HG03571 (cell line): ENCODE measurements at regions not wholly inside any gene's neighbourhood (a gene's known extent, or its start where the extent isn't known, plus 50 kb on each side); places are given as distances from the start of the nearest gene placed in this dataset.
"Not testable (repeated sequence)": the region's sequence is repeated elsewhere in the genome, so short reads cannot be mapped to it uniquely, and the experiment has no call there.

Experiments used
- ATAC-seq: cut with Tn5 transposase; IDR thresholded peaks from one replicate; pipeline ENCODE4 v1.9.1; 2021; ENCODE audit not compliant: unreplicated experiment

DNA sequence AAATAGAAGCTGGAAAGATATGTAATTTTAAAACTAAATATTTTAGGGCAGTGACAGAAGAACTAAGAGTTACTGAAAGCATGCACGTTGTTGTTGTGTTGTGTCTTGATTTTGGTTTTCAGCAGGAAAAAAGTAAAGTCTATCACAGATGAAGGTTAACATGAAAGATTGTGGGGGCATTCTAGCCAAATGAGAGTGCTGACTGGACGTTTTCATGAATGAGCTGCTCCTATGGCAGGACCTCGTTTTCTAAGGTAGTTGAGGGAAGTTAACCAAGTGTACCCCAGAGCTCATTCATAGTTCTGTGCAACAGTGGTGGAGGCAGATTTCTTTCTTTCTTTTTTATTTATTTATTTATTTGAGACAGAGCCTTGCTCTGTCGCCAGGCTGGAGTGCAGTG, 194.6 kb upstream of the IRS2 start:
- ATAC-seq, result no peak

DNA sequence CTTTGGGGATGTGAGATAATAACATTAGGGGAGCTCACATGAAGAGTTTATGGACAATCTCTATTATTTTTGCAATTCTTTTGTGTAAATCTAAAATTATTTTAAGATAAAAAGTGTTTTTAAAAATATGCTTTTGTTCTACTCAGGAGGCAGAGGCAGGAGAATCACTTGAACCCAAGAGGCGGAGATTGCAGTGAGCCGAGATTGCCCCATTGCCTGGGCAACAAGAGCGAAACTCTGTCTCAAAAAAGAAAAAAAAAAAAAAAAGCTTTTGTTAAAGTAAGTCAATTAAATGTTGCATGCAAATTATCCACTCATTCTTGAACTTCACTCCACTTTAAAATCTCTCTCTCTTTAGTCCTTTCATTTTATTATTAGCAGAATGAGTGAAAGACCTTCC, 193.3 kb upstream of the IRS2 start:
- ATAC-seq, result not testable (repeated sequence)

DNA sequence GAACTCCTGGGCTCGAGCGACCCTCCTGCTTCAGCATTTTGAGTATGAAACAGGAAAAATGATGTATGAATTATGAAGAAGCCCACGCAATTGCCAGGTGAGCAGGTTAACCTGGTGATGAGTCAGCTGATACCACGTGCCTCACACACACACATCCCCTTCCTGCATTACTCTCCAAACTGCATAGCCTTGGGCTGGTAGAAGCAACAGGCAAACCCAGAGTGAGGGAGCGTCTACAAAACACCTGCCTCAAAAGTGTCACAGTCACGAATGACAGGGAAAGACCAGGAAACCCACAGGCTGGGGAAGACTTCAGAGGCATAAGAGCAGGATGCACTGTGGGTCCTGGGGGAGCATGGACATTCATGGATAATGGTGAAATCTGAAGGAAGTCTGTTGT, 192.8 kb upstream of the IRS2 start:
- ATAC-seq, result no peak

DNA sequence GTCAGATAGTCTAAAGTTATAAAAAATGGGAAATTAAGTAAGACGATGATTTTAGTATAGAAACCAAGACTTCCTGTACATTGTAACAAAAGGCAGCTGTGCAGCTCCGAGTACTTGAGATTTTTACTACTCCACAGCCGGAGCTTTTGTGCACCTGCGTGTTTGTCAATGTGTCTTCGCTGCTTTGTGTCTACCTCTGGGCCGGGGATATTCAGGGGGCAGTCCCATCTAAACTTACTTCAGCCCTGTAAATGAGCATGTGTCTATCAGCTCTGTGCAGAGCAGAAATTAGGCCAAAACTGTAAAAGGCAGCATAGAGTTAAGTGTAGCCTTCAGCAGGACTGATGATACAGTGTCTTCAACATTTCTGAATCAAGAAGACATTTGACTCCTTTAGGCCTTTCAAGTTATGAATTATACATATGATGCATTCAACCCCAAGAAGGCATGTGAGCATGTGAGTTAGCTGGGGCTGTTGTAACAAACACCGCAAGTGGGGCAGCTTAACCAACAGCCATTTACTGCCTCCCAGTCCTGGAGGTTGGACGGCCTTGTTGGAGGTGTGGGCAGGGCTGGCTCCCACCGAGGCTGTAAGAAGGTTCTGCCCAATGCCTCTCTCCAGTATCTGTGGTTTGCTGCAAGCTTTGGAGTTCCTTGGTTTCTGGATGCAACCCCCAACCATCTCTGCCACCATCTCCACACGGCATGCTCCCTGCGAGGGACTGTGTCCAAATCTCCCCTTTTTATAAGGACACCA, 191.0 kb upstream of the IRS2 start:
- no peak for ATAC-seq

DNA sequence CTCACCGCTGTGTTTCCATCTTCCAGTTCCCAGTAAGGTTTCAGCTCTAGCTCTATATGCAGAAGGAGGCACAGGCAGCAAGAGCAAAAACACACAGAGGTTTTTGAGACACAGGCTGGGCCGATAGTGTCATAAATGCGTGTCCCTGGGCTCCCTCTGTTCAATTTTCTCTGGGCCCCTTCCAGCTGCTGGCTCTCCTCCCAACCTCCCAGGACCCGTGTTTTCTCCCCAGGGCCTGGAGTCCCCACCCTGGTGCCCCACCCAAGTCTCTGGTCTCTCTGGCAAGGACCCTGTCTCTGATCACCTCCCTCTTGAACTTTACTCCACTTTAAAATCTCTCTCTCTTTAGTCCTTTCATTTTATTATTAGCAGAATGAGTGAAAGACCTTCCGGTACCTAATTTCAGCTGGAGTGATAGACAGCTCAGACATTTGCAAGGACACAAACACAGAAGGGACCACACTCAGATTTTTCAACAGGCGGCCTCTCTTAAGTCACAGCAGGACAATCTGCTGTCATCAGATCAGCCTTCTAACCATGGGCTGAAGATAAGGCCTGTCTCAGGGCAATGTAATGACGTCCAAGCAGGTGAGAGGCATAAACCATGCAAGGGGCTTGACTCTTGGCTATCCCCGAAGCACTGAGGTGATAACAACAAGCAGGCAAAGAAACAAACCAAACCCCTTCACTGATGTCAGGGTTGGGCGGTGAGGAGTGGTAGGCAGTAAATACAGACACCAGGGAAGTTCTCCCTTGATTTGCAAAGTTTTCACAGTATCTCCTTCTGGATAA, 190.0 kb upstream of the IRS2 start:
- ATAC-seq, result no peak

DNA sequence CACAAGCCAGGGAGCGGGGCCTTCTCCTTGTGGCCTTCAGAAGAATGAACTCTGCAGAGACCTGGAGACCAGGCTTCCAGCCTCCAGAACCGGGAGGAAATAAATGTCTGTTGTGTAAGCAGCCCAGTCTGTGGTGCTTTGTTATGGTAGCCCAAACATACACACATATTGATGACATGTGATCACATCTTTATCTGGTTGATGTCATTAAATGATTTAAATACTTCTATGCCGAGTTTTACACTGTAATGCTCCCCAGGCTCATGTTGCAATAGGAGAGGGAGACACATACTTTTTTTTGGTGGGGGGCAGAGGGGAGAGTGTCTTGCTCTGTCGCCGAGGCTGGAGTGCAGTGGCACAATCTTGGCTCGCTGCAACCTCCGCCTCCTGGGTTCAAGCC, 188.0 kb upstream of the IRS2 start:
- ATAC-seq, result no peak

- no peak for ATAC-seq
Observed at GRCh38 chr13:109973279-109973678, 186.9 kb upstream of the IRS2 start.

- ATAC-seq, result no peak
Observed at GRCh38 chr13:109971456-109972090, 185.2 kb upstream of the IRS2 start.

GRCh38 chr13:109971006-109971405, 184.6 kb upstream of the IRS2 start:
- ATAC-seq, result no peak

GRCh38 chr13:109968876-109969577, 182.6 kb upstream of the IRS2 start:
- ATAC-seq, result no peak

DNA sequence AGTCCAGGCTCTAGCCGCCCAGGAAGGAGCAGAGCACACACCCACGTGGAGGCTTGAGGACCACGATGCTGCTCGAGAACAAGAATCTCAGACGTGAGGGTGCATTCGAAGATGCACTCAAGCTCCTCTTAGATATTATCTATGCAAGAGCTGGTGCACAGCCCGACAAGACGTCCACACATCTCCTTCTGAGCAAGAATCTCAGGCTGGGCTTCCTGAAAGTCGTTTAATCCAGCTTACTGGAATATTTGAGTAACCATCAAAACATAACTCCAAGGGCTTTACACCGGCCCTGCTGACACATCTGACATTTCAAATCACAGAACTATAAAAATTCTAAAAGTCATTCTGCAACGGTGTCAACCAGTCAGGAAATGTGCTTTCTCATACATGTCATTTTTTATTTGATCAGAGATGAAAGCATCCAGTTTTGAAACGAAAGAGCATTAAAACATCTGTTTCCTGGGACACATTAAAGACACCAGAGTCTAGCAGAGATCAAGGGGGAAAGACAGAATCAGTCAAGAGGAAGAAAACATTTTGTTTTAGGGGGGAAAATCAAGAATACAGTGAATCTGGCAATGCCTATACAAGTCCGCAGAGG, 177.7 kb upstream of the IRS2 start:
- ATAC-seq, result no peak

DNA sequence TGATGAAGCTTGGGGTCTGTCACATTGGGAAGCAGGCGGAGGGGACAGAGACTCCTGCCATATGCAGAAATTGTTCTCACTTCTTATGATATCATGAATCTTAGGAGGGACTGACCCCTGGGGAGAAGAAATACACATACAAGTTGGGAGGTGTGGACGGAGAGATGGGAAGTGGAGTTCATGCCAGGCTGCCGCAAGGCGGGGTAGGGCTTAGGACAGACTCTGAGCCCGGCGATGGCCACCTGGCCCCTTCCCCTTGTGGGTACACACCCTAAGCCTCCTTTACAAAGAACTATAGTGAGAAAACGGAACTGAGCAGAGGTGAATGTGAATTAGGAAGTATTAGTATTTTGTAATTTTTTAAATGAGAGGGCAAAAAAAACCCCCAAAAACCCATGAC, 177.0 kb upstream of the IRS2 start:
- no peak for ATAC-seq

DNA sequence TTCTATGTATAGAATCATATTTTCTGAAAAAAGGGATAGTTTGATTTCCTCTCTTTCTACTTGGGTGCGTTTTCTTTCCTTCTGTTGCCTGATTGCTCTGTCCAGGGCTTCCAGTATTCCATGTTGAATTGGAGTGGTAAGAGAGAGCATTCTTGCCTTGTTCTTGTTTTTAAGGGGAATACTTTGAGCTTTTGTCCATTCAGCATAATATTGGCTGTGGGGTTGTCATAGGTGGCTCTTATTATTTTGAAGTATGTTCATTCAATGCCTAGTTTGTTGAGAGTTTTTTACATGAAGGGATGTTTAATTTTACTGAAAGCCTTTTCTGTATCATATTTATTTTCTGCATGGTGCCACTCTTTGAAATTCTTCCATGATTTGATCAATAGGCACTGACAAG, 173.5 kb upstream of the IRS2 start:
- no peak for ATAC-seq

DNA sequence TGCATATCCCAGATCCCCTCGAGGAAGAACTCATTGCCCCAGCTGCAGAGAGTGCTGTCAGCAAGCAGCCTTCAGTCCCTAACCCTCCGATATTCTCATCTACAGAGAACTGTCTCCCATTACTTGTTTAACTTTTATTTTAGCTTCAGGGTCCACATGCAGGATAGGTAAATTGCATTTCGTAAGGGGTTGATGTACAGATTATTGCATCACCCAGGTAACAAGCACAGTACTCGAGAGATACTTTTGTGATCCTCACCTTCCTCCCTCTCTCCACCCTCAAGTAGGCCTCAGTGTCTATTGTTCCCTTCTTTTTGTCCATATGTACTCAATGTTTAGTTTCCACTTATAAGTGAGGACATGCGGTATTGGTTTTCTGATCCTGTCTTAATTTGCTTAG, 171.5 kb upstream of the IRS2 start:
- no peak for ATAC-seq

DNA sequence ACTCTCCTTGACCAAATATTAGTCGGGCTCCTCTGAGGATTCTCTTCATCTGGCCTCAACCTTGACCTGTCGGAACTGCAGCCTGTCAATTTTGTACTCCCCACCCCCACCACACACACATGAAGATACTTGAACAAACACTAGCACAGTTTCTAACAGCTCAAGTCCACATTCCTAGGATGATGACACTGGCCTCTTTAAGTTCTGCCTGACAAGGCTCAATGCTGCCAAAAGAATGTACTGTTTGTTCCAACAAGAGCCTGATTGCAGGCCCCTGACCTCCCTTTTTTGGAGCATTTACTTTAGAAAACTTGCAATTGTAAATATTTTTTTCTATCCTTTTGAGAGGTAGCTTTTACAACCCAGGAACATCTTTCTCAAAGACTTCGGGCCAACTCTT, 169.2 kb upstream of the IRS2 start:
- no peak for ATAC-seq

- no peak for ATAC-seq
Observed at GRCh38 chr13:109954441-109954840, 168.1 kb upstream of the IRS2 start.

DNA sequence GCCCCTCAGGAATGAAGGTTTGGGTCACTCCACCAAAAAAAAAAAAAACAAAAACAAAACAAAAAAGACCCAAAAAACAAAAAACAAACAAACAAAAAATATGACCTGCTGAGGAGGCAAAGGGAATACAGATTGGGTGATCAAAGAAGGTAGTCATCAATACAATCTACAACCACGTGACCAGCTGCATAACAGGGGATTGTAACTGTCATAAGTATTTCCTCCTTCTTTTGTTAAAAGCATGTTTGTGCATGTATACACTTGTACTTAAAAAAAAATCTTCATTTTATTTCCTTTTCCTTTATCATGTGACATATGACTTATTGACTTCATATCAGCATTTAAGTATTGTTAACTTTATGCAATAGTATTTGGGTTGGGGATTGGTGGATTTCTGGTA, 165.1 kb upstream of the IRS2 start:
- ATAC-seq, result no peak

GRCh38 chr13:109949397-109949796, 163.0 kb upstream of the IRS2 start:
- no peak for ATAC-seq

GRCh38 chr13:109947006-109947405, 160.6 kb upstream of the IRS2 start:
- ATAC-seq, result no peak

DNA sequence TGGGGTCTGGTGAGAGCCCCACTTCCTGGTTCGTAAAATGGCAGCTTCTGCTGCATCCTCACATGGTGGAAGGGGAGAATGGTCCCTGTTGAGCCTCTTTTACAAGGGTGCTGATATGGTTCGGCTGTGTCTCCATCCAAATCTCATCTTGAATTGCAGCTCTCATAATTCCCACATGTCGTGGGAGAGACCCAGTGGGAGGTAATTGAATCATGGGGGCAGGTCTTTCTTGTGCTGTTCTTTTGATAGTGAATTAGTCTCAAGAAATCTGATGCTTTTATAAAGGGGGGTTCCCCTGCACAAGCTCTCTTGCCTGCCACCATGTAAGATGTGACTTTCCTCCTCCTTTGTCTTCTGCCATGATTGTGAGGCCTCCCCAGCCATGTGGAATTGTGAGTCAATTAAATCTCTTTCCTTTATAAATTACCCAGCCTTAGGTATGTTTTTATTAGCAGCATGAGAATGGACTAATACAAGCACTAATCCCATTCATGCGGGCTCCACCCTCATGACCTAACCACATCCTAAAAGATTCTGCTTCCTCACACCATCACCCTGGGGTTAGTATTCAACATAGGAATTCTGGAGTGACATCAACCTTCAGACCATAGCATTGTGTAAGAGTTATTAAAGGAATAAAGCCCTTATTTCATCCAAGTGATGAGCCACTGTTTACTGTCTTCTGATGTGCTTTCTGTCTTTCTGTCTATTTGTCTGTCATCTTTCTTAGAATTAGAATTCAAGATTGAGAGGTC, 159.0 kb upstream of the IRS2 start:
- ATAC-seq, result no peak
